NCI-H2196 treated with DMSO at 0.1 percent for 48 hours (cell line): ENCODE measurements at regions not wholly inside any gene's neighbourhood (a gene's known extent, or its start where the extent isn't known, plus 50 kb on each side); places are given as distances from the start of the nearest gene placed in this dataset.
"Not testable (repeated sequence)": the region's sequence is repeated elsewhere in the genome, so short reads cannot be mapped to it uniquely, and the experiment has no call there.

Experiments used
- DNase-seq: peaks from one replicate; lab custom pipeline; 2025; ENCODE audit not compliant: unreplicated experiment; lab: John Stamatoyannopoulos, UW

DNA sequence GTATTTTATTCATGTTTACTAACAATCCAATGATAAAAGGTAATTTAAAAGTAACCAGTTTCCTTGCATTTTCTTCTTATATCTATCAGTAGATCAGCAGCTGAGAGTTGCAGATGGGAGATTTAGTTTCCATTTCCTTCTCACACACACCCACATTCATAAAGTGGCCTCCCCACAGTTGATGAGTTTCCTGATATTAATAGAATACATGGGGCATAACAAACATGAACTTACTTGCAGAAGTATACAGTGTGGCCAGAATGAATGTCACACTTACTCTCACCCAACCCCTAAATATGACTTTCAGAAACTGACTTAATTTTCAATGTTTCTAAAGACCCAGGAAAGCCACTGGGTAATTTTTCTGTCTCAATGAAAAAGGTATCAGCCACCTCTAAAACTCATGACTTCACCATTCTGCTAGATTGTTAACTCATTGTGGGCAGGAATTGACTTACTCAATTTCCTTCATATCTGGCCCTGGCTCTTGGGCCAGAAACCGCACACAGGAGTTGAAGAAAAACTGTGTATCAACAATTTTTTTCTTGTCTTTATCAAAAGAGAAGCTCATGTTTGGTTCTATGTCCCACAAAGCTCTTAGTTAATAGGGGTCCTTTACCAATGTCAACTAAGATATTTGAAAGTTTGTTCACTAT is 63.5 kb upstream of the OSMR start:
- no peak for DNase-seq

DNA sequence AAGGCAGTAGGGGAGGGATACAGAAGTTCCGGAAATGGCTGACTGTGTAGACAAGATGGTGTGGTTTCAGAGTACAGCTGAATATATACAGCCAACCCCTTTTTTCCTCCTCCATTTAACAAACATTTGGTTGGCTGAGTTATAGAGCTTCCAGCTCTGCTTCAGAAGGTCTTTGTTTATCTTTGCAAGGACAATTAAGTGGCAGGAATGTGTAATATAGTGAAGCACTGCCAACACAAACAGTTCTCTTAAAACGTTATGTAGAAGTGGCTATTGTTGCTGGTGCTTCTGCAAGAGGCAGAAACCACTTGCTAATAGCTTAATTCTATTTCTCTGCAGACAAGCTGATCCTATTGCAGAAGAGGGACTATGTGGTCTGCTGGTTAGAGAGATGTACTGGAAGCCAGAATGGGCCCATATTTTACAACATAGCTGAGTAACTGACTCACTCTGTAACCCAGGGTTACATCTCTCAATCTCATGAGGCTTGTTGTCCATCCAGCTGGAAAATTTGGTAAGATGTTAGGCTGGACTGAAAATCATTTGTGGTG is 62.7 kb upstream of the OSMR start:
- DNase-seq, result peak; percentile 99

DNA sequence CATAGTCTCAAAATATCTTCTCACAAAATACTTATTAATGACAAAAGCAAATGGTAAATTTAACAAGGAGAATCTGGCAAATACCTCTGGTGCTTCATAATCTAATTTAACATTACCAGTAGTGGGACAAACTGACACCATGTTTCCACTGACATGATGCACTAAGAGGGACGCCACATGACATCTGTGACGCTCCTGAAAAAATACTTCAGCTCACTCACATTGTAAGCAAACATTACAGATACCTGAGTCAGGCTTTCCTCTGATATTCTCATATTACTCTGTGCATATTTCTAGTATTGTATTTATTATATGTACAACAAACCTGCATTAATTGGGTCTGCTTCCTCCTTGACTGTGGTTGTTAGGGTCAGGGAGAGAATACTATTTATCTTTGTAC is 56.7 kb upstream of the OSMR start:
- no peak for DNase-seq

DNA sequence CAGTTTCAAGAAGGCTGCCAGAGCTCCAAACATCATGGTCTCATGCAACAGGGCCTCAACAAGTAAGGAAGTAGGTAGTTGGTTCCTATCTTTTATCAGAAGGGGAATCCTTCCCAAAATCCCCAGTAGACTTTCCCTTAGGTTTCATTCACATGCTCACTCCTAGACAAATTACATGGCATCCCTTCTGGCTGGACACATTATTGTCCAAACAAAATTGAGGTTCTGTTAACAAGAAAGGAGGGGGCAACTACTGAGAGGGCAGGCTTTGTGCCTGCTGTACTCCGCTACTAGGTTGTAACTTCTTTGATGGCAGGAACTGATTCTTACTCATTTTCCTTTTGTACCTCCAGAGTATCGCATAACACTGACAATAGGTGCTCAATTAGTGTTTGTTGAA is 56.0 kb upstream of the OSMR start:
- DNase-seq, result no peak

DNA sequence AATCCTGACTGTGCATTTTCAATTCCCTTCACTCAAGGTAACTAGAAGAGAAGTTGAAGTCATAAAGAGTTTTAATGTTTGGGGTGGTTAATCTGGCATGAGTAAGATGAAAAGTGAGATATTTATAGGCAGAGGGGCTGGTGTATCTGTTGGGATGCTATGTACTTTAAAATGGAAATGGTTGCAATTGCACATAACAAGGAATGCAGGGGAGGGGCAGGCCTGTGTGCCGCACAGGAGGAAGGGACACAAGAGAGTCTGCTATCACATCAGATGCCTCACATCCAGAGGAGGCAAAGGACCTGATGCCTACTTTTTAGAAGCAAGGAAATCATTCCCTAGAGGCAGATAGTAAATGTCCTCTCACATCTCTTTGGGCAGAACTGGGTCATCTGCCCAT is 55.5 kb upstream of the OSMR start:
- no peak for DNase-seq

DNA sequence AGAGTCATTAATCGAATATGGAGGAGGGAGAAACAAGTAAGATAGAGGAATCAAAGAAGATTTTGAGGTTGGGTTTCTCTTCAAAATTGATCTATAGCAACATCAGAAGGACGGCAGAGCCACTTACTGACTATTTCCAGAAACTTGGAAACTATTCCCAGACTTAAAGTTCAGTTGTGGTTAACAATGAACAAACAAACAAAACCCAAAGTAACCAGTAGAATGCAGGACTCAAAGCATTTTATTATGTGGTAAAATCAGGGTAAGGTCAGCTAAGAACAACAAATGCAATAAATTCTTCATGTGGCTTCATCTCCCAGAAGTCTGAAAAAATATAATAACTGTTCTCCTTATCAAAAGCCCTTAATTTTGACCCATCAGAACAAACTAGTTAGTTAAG is 54.9 kb upstream of the OSMR start:
- DNase-seq, result no peak

DNA sequence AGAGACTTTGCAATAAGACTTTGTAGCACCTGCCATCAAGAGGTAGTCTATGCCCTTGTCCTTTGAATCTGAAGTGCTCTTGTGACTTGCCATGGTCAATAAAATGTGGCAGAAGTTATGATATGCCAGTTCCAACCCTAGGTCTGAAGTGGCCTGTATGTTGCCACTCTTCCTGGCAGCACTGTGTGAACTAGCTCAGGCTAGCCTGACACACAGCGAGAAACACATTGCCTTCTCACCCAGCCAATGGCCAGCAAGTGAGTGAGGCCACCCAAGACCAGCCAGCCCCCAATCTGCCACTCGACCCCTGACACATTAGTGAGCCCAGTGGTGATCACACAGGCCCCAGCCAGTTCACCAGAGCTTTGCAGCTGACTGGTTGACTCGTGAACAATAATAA is 52.7 kb upstream of the OSMR start:
- DNase-seq, result peak; percentile 86

DNA sequence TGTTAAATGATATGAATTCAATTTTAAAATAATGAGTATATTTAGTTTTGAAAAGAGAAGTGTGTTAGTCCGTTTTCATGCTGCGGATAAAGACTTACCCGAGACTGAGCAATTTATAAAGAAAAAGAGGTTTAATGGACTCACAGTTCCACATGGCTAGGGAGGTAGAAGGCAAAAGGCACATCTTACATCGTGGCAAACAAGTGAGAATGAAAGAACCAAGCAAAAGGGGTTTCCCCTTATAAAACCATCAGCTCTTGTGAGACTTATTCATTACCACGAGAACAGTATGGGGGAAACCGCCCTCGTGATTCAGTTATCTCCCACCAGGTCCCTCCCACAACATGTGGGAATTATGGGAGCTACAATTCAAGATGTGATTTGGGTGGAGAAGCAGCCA is 51.8 kb upstream of the OSMR start:
- not testable (repeated sequence) for DNase-seq

DNA sequence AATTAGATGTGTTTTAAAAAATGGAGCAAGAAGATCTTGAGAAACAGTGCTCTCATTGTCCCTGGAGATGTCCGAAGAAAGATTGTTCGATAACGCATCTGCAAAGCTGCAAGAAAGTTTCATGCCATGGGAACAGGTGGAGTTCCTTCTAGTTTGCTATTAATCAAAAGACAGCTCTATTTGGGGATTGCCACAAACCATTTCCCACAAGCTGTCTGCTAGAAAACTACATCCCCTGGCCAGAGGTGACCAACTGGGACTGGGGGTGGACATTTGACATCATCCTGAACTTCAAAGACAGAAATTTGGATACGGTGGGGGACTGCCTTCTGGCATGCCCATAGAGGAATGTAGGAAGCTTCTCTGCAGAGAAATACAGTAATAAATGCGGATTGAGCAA is 50.8 kb upstream of the OSMR start:
- no peak for DNase-seq

DNA sequence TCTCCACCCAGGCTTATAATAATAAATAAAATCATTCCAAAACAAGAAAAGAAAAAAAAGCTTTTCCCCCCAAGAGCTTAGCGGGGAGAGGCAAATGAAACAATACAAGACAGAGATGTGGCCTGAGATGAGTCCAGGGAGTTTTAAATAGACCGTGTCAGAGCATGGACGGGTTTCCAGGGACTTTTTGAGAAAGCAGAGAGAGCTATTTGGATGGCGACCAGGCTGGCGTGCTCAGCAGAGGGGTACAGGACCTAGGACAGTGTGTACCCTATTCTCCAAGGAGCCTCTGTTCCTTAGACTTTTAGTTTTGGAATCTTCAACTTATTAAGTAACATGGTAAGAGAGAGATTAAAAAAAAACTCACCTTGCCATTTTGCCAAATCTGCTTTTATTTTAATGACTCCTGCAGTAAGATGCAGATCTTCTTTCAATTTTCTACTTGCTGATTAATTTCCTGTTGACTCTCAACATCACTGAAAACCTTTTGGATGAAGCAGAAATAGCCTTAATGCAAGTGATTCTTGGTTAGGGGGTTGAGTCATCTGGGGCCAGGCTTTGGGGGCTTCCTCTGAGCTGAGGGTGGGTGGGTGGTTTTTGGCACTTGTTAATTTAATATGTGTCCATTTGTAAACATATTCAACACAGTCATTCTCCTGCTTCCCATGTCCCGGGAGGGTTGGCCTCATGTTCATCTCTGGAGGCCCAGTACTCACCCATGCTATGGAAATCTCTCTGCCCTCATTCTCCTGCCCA is 49.6 kb upstream of the OSMR start:
- no peak for DNase-seq
